ENCODE measurements at regions not wholly inside any gene's neighbourhood (a gene's known extent, or its start where the extent isn't known, plus 50 kb on each side); places are given as distances from the start of the nearest gene placed in this dataset.

DNA sequence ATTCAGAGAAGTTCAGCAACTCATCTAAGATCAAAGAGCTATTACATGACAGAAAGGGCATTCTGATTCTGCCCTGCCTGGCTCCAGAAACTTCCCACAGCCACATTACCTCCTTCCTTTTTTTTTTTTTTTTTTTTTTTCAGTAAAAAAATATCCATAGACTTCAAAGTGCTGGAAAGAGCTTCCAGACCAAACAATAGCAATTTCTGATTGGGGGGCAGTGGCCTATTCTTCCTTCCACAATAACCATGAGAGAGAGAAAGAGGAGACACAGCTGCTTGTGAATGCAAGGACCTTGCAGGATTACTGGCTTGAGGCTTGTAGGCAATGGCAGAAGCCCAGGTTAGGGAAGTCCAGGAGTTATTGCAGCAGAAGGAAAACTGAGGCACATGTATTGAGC lies 151.0 kb upstream of the TOX3 start:
- H3K4me1 ChIP-seq (ENCODE audit: insufficient read depth, low read length) = no peaks in the 10 kb centered on the region
- ATAC-seq = no peak
- H3K9ac ChIP-seq (ENCODE audit: insufficient read depth, low read depth, low read length) = no peak overlapping the region
- no peaks in the 10 kb centered on the region for H3K27me3 ChIP-seq (ENCODE audit: control insufficient read depth in 1 of 2, insufficient read depth in 2 of 2, low read length in 2 of 2)
- H3K27ac ChIP-seq (ENCODE audit: extremely low read length, insufficient read depth, low read length) = no peak overlapping the region
- intact Hi-C loops (cut with micrococcal nuclease; ENCODE audit: unreplicated experiment) (no loop called here), in situ Hi-C loops (cut with HindIII; ENCODE audit: extremely low pct_ligation_motif_present, low pct_unique_long_range_greater_than_20kb) (no loop called here)
- POLR2A ChIA-PET = no interaction called here
- H3K79me2 ChIP-seq (ENCODE audit: insufficient read depth, low read length) = no peaks in the 10 kb centered on the region
- CTCF ChIA-PET (ENCODE audit: low intra/inter-chr PET ratio, low total read pairs) = no interaction called here
- no TSS peak for BruUV-seq (replicated peaks)
- H3K4me2 ChIP-seq (ENCODE audit: low read depth, low read length) = no peak overlapping the region
- no peaks in the 10 kb centered on the region for H3K9me3 ChIP-seq (ENCODE audit: low read length)
- no peaks in the 10 kb centered on the region for H3K36me3 ChIP-seq (replicated peaks in 1 of 2; ENCODE audit: control insufficient read depth in 1 of 2, insufficient read depth in 2 of 2, low read length in 2 of 2)
- DNase-seq (ENCODE audit: low spot score) = no peak
- no peaks in the 10 kb centered on the region for H4K20me1 ChIP-seq (ENCODE audit: insufficient read depth, low read length)
- H2AFZ ChIP-seq (ENCODE audit: low read length) = no peak overlapping the region
- TF ChIP-seq, protein P1, sequence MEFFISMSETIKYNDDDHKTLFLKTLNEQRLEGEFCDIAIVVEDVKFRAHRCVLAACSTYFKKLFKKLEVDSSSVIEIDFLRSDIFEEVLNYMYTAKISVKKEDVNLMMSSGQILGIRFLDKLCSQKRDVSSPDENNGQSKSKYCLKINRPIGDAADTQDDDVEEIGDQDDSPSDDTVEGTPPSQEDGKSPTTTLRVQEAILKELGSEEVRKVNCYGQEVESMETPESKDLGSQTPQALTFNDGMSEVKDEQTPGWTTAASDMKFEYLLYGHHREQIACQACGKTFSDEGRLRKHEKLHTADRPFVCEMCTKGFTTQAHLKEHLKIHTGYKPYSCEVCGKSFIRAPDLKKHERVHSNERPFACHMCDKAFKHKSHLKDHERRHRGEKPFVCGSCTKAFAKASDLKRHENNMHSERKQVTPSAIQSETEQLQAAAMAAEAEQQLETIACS (CRISPR knock-in tag; IDR thresholded peaks at IDR 0.05) = no peak
- TF ChIP-seq, protein P2, sequence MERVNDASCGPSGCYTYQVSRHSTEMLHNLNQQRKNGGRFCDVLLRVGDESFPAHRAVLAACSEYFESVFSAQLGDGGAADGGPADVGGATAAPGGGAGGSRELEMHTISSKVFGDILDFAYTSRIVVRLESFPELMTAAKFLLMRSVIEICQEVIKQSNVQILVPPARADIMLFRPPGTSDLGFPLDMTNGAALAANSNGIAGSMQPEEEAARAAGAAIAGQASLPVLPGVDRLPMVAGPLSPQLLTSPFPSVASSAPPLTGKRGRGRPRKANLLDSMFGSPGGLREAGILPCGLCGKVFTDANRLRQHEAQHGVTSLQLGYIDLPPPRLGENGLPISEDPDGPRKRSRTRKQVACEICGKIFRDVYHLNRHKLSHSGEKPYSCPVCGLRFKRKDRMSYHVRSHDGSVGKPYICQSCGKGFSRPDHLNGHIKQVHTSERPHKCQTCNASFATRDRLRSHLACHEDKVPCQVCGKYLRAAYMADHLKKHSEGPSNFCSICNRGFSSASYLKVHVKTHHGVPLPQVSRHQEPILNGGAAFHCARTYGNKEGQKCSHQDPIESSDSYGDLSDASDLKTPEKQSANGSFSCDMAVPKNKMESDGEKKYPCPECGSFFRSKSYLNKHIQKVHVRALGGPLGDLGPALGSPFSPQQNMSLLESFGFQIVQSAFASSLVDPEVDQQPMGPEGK (CRISPR knock-in tag; IDR thresholded peaks at IDR 0.05) = no peak
- TF ChIP-seq ZNF672 (CRISPR knock-in tag; IDR thresholded peaks at IDR 0.05) (no peak), SETDB1 (CRISPR knock-in tag; IDR thresholded peaks at IDR 0.05; ENCODE audit: borderline replicate concordance) (no peak), HHEX (CRISPR knock-in tag; IDR thresholded peaks at IDR 0.05) (no peak)
- TF ChIP-seq, protein P3, sequence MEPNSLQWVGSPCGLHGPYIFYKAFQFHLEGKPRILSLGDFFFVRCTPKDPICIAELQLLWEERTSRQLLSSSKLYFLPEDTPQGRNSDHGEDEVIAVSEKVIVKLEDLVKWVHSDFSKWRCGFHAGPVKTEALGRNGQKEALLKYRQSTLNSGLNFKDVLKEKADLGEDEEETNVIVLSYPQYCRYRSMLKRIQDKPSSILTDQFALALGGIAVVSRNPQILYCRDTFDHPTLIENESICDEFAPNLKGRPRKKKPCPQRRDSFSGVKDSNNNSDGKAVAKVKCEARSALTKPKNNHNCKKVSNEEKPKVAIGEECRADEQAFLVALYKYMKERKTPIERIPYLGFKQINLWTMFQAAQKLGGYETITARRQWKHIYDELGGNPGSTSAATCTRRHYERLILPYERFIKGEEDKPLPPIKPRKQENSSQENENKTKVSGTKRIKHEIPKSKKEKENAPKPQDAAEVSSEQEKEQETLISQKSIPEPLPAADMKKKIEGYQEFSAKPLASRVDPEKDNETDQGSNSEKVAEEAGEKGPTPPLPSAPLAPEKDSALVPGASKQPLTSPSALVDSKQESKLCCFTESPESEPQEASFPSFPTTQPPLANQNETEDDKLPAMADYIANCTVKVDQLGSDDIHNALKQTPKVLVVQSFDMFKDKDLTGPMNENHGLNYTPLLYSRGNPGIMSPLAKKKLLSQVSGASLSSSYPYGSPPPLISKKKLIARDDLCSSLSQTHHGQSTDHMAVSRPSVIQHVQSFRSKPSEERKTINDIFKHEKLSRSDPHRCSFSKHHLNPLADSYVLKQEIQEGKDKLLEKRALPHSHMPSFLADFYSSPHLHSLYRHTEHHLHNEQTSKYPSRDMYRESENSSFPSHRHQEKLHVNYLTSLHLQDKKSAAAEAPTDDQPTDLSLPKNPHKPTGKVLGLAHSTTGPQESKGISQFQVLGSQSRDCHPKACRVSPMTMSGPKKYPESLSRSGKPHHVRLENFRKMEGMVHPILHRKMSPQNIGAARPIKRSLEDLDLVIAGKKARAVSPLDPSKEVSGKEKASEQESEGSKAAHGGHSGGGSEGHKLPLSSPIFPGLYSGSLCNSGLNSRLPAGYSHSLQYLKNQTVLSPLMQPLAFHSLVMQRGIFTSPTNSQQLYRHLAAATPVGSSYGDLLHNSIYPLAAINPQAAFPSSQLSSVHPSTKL (CRISPR knock-in tag; IDR thresholded peaks at IDR 0.05) = no peak
- FAIRE-seq = no peak
- no peak overlapping the region for H3K4me3 ChIP-seq (replicated peaks in 1 of 3; ENCODE audit: insufficient read depth in 1 of 3, low read depth in 2 of 3, low read length in 3 of 3)
